NOMO-1 treated with dmso at 0.1 percent for 144 hours (cell line): ENCODE measurements at regions not wholly inside any gene's neighbourhood (a gene's known extent, or its start where the extent isn't known, plus 50 kb on each side); places are given as distances from the start of the nearest gene placed in this dataset.

Source experiments
- DNase-seq: peaks from one replicate; lab custom pipeline; 2025; ENCODE audit not compliant: unreplicated experiment; lab: John Stamatoyannopoulos, UW

DNA sequence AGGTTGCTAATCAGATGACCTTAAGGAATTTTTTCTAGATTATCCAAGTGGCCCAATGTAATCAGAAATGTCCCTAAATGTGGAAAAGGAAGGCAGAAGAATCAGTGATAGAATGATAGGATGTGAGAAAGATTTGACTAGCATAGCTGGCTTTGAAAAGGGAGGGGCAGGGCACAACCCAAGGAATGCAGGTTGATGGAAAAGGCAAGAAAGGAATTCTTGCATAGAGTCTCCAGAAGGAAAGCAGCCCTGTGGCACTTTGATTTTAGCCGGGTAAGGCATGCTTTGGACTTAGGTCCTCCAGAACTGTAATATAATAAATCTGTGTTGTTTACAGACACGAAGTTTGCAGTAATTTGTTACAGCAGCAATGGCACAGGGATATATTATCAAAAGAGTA lies 375.7 kb upstream of the B3GALT2 start:
- DNase-seq = no peak

DNA sequence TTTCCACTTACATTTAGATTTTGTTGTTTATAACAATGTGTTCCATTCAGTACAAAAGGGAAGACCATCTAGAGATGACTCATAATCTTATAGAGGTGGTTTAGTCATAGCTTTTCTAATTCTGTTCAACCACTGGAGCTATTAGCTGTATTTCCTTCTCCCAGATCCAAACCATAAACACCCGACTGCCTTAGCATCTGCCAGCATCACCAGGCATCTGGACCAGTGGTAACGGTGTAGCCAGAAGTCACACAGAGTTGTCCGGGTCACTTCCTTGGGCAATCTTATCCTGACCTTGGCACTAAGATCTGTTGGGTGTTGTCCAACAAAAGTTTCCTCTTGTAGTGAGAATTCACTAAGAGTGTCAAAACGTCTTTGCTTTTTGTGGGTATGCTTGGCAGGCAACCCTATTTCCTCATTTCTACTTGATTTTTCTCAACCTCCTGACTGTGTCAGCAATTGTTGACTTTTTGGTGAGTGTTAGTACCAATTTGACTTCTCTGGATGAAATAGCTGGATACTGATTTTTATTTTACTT lies 372.1 kb upstream of the B3GALT2 start:
- DNase-seq = peak; percentile 57

DNA sequence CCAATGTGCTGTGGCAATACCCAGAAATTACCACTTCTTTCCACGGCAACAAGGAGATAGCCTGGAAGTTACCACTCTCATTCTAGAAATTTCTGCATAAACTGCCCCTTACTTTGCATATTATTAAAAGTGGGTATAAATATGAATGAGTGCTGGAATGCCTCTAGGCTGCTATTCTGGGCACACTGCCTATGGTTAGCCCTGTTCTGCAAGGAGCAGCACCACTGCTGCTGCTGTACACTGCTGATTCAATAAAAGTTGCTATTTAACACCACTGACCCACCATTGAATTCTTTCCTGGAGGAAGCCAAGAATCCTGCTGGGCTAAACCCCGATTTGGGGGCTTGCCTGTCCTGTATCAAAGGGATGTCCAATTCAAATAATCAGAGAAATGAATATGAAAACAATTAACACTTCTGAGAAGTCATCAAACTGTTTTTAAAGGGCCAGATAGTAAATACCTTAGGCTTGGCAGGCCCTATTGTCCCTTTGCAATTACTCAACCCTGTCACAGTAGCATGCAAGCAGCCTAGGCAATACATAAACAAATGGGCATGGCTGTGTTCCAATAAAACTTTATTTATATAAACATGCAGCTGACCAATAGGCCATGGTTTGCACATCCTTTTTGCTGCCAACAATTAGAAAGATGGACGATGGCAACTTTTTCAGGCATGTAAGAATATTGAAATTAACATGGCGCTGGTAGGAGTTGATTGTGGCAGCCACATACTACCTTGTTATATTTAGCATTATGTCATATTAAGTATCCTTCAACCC lies 369.4 kb upstream of the B3GALT2 start:
- DNase-seq = no peak

DNA sequence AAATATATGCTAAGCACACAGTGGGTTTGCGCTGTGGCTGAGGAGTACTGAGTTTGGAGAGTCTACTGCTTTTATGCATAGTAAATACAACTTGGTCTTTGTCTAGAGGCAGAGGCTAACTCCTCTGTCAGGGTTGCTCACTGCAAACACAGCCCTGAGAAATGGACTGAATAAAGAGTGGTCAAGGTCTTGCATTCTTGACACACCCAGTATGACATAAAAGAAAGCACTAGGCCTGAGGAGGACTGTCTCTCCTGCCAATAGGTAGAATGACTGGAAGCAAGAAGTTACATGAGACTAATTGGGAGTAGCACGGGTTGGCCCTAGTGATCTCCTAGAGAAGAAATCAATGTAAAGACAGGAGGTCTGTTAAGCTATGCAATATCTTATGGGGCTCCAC lies 367.2 kb upstream of the B3GALT2 start:
- no peak for DNase-seq

DNA sequence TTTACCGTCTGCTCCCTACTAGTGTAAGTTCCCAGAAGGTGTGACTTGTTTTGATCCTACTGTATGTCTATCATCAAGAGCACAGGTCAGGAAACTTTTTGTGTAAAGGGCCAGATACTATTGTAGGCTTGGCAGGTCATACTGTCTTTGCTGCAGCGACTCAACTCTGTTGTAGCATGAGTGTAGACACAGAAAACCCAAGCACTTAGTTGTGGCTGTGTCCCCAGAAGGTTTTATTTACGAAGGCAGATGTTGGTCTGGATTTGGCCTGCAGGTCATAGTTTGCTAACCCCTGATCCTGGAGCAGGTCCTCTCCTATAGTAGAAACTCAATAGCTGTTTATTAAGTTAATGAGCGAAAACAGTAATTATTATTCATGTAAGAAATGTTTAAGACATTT lies 365.9 kb upstream of the B3GALT2 start:
- no peak for DNase-seq

DNA sequence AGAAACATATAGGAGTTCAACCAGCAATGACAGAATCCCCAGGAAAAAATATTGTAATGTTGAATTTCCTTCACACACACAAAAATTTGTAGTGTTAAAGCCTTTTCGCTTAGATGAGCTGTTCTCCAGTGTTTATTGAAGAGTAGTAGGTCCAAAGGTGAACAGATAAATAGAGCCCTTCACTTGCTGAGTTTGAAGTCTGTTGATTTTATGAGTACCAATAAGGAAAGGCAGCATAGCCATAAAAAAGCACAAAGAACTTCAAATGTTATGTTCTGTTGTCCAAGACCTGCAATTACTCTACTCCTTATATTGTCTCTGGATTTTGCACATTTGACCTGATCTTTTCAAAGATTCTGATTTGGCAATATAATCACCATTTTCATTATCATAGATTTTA lies 362.7 kb upstream of the B3GALT2 start:
- DNase-seq = no peak

DNA sequence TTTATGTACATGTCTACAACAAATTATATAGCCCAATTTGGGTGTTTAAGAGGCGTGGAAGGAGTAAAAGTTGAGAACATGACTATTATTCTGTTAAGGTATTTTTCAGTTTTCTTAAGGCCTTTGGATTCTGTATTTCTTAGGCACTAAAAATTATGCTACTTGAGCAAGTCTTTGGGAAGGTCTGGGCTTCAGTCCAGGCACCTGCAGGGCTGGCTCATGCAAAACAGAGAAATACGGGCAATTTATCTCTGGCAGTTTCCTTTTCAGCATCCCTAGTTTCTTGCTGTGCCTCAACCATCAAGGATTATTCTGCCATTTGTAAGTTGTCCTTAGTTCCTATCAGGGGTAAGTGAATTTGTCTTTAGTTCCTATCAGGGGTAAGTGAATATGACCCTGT lies 358.8 kb upstream of the B3GALT2 start:
- DNase-seq = no peak

DNA sequence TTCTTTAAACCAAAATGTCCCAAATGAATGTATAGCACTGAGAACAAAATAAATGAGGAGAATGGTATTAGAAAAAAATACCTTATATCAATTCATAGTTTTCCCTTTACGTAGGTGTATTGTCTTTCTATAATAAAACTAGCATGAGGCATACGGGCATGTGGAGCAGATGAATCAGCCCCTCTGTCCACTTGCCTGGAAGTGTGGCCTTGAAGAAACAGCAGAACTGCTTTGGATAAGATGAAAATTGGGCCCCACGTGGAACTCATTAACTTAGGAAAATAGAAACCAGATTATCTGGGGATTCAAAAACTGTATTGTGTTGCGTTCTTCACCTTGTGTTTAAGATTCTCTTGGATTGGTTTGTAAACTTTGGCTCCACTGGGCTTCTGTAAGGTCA lies 356.8 kb upstream of the B3GALT2 start:
- DNase-seq = no peak

DNA sequence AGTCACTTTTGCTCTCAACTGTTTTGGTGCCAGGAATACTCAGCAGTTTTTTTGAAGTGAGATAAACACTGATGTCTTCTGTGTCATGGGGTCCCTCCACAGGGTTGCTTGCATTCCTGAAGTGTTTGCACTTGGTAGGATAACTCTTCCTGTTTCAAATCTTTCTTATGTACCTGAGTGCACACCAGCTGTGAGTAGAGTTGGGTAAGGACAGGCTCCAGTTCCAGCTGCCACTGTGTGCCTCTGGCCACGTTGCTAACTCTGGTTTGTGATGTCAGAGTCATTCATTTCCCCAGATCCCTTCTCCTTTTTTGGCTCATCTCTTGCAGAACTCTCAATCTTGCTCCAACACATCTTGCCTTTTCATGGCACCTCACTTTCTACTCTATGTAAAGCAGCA lies 356.3 kb upstream of the B3GALT2 start:
- no peak for DNase-seq

DNA sequence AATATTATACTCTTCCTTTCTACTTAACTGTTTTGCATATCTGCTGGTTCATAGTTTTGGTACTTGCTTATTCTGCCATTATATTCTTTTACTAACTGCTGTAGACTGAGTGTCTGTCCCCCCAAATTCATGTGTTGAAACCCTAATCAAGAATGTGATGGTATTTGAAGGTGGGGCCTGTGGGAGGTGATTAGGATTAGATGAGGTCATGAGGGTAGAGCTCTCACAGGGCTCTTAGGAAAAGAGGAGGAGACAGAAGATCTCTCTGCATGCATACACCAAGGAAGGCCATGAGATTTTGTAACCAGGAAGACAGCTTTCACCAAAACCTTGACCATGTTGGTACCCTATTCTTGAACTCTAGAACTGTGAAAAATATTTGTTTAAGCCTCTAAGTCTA lies 354.1 kb upstream of the B3GALT2 start:
- DNase-seq = no peak

DNA sequence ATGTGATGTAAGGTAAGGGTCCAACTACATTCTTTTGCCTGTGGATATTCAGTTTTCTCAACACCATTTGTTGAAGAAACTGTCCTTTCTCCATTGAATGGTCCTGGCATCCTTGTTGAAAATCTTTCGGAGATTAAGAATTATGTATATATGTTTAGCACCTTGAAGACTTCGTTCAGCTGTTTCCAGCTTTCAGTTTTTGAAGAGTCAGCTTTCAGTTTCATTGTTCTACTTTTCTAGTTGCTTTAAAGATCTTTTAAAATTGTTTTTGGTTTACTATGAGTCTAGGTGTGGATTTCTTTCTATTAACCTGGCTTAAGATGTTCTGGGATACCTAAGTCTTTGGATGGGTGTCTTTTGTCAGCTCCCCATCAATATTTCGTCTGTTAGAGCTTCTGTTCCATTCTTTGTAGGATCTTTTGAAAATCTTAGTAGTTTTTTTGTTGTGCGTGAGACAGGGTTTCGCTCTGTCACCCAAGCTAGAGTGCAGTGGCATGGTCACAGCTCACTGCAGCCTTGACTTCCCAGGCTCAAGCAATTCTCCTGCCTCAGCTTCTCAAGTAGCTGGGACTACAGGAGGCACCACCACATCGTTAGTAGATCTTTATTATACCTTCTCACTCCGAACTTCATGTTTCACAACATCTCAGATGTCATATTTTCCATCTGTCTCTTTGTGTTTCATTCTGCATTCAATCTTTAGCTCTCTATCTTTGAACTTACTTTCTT lies 353.5 kb upstream of the B3GALT2 start:
- no peak for DNase-seq

DNA sequence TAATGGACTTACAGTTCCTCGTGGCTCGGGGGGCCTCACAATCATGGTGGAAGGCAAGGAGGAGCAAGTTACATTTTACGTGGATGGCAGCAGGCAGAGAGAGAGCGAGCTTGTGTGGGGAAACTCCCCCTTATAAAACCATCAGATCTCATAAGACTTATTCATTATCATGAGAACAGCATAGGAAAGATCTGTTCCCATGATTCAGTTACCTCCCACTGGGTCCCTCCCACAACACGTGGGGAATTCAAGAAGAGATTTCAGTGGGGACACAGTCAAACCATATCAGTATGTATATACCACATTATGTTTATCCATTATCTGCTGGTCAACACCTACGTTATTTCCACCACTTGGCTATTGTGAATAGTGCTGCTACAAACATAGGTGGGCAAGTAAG lies 352.3 kb upstream of the B3GALT2 start:
- no peak for DNase-seq

DNA sequence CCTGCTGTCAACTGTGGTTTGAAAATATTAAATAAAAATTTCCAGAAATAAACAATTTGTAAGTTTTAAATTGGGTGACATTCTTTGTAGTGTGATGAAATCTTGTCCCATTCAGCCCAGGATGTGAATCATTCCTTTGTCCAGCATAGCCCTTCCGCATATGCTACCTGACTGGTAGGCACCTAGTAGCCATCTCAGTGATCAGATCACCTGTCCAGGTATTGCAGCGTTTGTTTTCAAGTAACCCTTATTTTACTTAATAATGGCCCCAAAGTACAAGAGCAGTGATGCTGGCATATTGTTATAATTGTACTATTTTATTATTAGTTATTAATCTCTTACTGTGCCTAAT lies 351.6 kb upstream of the B3GALT2 start:
- no peak for DNase-seq

DNA sequence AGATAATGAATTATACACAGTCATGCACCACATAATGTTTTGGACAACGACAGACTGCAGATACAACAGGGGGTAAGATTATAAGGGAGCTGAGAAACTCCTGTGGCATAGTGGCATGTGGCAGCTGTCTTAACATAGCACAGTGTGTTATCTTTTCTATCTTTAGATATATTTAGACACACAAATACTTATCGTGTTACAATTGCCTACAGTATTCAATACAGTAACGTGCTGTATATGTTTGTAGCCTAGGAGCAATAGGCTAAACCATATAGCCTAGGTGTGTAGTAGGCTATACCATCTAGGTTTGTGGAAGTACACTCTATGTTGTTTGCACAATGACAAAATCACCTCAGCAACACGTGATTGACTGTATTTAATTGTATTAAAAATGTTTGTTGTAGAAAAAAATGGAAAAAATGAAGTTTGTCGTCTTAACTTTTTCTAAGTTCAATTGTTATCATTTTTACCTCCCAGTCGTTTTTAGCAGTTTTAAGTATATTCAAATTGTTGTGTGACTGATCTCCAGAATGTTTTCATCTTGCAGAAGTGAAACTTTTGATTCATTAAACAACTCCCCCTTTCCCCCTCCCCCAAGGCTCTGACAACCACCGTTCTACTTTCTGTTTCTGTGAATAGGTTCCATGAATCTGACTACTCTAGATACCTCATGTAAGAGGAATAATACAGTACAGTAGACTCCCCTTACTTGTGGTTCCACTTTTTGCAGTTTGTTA lies 351.0 kb upstream of the B3GALT2 start:
- peak; percentile 69 for DNase-seq

DNA sequence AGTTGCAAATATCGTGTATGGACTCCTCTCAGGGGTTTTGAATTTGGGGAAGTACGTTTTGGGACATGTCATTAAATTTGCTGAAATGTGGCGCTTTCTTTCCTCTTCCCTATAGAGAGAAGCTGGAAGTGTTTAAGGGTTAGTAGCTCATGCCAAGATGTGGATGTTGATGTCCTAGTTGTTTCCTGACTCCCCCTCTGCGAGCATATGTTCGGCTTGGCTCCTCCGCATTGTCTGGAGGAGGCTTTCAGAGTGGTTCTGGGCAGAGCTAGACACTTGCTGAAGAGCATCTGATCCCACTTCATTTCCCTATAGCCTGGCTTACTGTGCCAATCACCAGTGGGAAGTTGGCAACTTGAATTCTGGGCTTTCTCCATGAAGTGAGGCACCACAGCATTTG lies 347.4 kb upstream of the B3GALT2 start:
- DNase-seq = no peak

DNA sequence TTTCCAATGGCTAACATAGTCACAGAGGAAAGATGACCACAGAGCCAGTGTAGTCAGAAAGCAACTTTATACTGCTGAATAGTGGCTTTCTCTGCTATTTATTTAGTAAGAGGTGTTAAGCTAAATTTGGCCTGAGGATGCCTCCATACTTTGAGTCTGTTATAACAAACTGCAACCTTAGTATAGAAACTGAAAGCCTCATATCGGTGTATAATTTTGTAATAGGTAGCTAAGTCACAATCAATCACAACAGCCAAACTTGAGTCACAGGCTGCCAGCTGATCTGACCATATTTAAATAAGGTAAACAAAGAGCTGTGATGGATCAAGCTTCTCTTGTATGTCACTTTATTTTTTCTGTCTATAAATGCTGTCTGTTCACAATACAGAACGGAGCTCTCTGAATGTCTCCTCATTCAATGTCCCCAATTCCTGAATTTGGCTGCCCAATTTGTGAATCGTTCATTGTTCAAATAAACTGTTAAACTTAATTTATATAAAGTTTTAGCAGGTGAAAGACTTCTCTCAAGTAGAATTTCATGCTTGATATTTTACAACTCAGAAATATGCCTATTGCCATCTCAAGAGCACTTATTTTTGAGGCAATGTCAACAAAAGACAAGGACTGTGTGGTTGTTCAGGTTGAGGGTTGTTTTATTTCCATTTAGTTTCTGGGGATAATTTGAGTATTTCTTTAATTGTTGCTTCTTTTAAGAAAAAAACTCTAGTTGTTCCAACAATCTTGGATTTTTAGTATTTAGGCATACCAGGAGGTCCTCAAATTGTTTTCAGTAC lies 339.7 kb upstream of the B3GALT2 start:
- no peak for DNase-seq

DNA sequence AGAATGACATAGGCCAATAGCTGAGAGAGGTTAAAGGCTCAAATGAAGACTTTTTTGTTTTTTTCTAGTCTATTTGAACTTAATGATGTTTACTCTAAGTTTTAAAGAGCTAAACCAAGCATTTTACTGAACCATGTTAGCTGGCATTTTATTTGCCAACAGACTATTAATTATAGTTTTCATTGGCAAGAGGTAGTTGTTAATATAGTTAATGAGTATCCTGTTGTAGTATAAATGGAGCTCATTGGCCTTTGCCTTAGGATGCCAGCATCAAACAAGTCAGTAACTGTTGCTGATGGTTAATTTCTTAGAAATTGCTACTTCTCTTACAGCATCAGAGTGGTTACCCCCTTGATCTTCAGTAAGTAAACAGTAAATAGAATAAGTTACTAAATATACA lies 339.0 kb upstream of the B3GALT2 start:
- DNase-seq = no peak

DNA sequence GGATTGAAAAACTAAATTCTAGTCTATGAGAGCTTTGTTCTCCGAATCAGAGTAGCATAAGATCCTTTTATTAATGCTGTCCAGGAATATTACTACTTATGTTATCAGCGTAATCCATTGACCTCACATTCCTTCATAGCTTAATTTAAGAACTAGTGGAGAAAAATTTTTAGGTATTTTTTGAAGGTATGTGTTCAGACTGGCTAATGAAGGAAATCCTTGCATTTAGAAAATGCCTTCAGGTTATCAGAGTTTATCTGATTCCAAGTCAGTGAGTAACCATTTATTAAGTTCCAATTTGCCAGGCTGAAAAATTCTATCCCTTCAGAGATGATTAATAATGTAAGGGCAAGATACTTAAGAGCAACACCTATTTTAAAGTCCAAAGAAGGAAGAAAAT lies 338.2 kb upstream of the B3GALT2 start:
- no peak for DNase-seq

DNA sequence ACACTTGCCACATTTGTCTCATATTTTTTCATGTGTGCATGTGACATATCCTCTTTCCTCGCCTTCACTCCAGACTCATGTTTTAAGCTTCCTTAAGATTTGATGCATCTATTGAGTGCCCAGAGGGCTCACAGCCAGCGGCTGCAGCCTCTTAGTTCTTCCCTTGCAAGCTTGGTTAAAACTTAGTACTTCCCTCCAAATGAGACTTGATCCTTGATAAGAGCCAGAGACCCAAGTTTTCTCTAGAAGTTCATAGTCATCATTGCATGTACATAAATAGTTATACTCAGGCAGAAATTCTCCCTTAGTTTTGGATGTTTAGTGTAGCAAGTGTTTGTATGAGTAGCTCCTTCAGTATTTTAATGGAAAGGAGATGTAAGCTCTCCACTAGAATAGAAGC lies 337.6 kb upstream of the B3GALT2 start:
- DNase-seq = no peak

DNA sequence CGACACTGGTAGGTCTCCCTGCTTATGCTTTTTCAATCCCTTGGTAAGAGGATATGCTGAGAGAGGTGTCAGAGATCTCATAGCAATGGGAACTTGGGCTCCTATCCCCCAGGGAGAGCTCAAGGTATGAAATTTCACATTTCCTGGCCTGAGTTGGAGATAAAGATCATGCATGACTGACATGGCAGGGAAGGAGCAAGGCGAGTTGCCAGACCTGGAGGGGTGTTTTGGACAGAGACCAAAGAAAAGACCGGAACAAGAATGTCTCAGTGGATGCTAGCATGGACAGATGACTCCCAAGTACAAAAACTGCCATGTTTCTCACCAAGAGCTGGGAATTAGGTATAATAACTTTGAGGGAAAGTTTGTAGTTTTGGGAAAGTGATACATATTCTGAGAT lies 334.1 kb upstream of the B3GALT2 start:
- no peak for DNase-seq

DNA sequence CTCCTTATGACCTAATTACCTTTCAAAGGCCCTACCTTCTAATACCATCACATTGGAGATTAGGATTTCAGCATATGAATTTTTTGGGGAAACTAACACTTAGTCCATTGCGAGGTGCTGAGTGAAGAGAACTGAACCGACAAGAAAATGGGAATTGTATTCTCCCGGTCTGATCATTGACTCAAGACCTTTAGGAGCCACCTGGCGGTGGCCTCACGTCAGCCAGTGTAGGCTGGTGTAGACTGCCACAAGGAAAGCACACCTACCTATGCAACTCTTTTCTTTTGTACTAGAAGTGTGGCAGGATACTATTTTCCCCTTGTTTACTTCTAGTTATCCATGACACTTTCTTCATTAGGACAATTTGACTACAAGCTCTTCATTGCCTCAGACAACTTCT lies 333.5 kb upstream of the B3GALT2 start:
- DNase-seq = no peak
